RPMI7951 (cell line): ENCODE measurements at regions not wholly inside any gene's neighbourhood (a gene's known extent, or its start where the extent isn't known, plus 50 kb on each side); places are given as distances from the start of the nearest gene placed in this dataset.
"Not testable (repeated sequence)": the region's sequence is repeated elsewhere in the genome, so short reads cannot be mapped to it uniquely, and the experiment has no call there.

ENCODE experiments used
- DNase-seq: peaks from one replicate; pipeline ENCODE4 v3.0.0-alpha.2; 2012; ENCODE audit warnings: low read depth

DNA sequence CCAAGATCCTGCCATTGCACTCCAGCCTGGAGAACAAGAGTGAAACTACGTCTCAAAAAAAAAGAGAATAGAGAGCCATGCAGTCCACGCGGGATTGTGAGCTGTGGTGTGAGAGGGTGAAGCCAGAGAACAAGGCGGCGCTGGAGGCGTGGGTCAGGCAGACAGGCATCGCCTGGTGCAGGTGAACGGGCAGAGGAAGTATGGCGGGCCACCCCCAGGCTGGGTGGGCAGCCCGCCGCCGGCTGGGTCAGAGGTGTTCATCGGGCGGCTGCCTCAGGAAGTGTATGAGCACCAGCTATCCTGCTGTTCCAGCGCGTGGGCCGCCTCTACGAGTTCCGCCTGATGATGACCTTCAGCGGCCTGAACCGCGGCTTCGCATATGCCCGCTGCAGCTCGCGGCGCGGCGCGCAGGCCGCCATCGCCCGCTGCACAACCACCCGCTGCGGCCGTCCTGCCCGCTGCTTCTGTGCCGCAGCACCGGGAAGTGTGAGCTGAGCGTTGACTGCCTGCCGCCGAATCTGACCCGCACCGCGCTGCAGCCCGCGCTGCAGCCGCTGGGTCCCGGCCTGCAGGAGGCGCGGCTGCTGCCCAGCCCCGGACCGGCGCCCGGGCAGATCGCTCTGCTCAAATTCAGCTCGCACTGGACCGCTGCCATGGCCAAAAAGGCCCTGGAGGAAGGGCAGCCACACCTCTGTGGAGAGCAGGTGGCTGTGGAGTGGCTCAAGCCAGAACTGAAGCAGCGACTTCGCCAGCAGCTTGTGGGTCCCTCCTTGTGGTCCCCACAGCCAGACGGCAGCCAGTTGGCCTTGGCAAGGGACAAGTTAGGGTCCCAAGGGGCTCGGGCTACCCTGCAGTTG, 95.5 kb upstream of the PLEKHM1 start:
- DNase-seq: peak; percentile 23

DNA sequence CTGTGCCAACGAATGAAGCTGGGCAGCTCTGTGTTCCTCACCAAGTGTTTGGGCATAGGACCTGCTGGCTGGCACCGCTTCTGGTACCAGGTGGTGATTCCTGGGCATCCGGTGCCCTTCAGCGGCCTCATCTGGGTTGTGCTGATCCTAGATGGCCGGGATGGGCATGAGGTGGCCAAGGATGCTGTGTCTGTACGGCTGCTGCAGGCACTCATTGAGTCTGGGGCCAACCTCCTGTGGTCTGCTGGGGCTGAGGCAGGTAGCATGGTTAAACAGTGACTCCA, 96.1 kb upstream of the PLEKHM1 start:
- not testable (repeated sequence) for DNase-seq

DNA sequence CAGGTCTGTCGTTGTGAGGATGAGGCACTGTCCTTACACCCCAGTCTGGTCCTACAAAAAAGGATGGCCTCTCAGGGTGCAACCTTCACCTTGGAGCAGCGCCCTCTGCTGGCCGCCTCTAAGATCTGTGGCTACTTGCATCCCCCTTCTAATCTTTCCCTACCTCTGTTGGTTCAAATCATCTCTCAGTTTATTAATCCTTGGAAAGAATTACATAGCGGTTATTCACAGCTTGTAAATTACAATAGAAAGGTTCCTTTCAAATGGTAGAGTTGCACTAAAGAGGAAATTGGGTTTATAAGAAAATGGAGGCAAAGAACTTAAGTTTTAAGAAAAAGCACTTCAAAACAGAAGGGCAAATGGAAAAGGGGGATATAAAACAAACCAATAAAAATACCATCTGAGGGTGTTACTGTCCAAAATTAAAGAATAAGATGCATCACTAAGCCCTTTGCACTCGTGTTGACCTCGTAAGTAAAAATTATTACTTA, 102.0 kb upstream of the PLEKHM1 start:
- DNase-seq: peak; percentile 47

DNA sequence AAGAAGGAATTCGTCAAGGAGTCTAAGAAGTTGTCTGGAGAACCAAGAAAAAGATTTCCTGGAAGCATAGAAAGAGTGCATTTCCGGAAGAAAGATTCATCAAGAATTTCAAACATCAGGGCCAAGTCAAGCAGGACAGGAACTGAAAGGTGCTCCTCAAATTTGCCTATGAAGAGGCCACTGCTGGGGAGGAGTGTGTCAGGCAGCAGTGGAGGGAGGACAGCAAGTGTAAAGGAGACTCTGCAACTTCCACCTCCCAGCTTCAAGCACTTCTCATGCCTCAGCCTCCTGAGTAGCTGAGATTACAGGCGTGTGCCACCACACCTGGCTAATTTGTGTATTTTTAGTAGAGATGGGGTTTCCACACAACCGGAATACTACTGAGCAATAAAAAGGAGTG, 105.8 kb upstream of the PLEKHM1 start:
- DNase-seq: not testable (repeated sequence)

DNA sequence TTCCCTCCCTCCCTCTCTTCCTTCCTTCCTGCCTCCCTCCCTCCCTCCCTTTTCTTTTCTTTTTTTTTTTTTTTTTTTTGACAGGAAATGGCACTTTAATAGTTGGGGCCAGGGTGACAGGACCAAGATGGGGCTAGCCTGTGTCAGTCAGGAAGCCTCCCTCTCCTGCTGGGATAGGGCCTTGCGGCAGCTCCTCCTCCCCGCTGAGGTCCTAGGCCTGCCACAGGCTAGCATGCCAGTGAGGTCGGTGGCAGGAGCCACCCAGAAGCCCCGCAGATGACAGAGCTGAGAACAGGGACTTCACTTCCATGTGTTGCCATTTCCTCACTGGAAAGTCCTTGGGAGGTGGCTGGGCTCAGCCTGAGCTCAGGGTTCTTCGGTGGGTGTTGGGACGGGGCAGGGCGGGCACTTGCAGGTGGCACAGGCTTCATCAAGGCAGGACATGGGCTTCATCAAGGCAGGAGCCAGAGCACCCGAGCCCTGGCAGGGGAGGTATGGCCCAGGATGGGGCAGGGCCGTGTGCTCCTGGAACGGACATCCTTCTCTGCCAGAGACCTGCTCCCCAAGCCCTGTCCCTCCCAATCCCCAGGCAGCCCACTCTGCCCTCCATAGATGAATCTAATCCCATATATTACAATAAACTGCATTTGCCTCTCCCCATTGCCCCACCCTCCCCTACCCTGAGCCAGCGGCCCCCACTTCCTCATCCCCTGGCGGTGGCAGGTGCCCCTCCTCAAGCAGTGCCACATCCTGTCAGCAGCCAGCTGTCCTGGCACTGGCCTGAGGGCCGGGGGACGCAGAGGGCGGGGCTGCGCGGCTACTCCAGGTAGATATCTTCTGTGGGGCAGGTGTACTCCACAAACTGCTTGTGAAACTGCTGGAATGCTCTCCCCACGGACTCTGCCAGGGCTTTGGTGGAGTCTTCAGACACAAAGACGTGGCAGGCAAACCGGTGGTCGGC, 109.8 kb upstream of the PLEKHM1 start:
- peak; percentile 7 for DNase-seq

DNA sequence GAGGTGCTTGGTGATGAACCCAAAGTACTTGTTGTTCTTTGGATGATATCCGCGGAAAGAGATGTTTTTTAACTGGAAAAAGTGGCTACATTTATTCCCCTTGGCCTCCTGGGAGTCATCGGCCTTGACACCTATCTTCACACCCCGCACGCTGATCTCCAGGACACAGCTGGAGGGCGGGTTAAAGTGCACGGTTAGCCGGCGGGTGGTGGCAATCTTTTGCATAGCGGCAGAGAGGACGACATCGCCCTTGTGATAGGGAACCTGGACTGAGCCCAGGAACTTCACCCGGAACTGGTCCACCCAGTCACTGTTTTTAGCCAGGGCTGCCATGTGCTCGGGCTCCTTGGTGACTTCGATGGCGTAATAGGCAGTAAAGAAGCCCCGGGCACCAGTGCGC, 110.5 kb upstream of the PLEKHM1 start:
- not testable (repeated sequence) for DNase-seq

DNA sequence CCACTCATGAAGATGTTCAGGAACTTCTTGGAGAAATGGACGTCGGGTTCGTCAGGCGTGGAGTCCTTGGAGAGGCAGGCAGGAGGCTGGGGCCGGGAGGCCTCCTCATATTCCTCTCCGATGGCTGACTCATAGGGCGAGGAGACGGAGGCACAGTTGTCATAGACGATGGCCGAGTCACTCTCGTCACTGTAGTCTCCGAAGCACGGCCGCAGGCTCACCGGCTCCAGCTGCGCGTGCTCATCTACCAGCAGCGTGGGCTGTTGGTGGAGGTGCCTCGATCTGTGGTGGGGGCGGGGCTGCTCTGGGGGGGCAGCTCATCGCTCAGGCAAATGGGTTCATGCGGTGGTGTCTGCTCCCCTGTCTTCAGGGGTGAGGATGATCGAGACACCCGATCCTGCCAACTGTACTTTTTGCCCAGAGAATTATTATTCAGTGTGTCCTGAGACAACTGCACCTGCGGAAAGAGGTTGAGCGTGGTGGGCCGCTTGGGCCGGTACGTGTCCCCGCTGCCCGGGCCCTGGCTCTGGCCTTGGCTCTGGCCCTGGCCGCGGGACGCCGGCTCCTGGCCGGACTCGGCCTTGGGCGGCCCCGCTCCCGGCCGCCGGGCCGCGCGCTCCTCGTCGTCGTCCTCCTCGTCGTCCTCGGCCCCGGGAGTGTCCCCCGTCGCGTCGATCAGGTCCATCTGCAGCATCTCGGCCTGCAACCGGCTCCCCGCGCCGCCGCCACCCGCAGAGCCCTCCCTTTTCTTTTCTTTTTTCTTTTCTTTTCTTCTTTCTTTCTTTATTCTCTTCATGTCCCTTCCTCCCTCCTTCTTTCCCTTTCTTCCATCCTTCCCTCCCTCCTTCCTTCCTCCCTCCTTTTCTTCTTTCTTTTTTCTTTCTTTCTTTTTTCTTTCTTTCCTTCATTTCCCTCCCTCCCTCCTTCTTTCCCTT, 111.4 kb upstream of the PLEKHM1 start:
- not testable (repeated sequence) for DNase-seq

DNA sequence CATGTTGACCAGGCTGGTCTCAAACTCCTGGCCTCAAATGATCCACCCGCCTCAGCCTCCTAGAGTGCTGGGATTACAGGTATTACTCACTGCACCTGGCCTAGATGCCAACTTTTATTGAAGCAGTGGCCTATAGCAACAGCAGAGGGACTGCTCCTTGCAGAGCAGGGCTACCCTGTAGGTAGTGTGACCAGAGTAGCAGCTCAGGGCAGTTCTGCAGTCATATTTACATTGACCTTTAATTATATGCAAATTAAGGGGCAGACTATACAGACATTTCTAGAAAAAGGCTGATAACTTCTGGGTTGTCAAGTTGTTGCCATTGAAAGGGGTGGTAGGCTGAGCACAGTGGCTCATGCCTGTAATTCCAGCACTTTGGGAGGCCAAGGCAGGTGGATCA, 115.2 kb upstream of the PLEKHM1 start:
- not testable (repeated sequence) for DNase-seq

DNA sequence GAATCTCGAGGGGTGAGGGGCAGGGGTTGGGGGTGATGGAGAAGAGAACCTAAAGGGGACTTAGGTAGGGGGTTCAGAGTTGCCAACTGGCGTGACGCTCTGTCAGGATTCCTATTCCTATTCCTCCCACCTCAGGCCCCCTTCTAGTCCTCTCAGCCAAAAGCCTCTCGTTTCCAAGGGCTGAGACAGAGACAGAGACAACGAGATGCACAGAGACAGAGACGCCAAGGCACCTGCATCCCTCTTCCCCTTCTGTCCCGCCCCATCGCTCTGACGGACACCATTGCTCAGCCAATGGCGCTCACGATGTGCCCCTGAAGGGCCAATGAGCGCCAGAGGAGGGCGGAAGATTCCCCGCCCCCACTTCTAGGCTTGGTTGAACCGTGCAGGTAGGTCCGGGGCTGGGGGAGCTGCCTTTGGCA, 129.5 kb upstream of the PLEKHM1 start:
- DNase-seq: not testable (repeated sequence)

DNA sequence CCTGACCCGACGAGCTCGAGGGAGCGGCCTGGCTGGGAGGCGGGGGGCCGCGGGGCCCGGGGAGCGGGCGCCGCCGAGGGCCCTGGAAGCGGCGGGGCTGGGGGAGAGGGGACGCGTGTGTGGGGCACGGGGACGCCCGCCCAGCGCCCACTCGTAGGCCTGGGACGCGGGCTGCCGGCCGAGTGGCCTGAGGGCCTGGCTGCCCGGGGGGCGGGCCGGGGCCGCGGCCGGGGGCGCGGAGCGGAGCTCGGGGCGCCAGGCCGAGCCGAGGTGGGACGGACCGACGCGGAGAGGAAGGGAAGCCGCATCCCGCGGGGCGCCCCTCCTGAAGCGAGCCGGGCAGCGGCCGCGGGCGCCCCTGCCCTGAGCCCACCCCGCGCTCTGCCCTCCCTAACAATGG, 129.9 kb upstream of the PLEKHM1 start:
- not testable (repeated sequence) for DNase-seq

DNA sequence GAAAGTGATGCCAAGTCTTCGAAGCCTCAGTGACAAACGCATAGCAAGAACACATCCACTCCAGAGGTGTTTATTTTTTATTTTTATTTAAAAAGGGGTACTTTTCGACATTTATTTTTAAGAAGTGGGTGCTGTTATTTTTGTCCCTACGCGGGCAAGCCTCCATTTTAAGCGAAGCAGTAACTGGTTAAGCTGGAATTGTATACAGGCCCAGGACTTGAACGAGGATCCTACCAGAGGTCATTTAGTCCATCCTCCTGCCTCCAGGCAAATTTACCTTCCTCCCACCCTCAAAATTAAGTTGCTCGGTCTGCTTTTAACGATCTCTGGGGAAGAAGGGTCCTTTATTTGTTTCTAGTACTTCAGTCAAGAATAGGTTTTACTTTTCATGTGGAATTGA, 130.6 kb upstream of the PLEKHM1 start:
- DNase-seq: not testable (repeated sequence)

DNA sequence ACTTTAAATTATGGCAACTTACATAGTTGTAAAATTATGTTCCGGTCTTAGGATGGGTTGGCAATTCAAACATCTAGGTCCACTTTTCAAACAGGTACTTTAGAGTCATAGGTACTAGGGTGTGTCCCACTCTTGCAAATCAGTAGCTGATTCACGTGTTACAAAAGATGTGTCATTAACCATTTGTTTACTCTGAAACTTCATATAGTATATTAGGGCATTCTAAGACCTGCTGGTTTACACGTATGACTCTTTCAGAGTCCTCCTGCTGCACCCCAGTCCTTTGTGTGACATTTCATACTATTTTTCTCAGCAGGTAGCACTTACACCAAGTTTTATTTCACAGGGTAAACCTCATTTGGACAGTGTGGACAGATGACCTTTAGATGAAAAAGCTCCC, 131.8 kb upstream of the PLEKHM1 start:
- not testable (repeated sequence) for DNase-seq

DNA sequence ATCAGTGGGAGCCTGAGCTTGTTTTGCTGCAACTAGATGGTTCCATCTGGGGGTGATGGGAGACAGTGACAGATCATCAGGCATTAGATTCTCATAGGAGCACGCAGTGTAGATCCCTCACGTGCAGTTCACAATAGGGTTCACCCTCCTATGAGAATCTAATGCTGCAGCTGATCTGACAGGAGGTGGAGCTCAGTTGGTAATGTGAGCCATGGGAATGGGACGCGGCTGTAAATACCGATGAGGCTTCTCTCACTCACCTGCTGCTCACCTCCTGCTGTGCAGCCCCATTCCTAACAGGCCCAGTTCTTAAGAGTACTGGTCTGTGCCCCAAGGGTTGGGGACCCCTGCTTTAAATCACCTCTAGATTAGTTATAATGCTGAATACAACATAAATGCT, 137.5 kb upstream of the PLEKHM1 start:
- no peak for DNase-seq

DNA sequence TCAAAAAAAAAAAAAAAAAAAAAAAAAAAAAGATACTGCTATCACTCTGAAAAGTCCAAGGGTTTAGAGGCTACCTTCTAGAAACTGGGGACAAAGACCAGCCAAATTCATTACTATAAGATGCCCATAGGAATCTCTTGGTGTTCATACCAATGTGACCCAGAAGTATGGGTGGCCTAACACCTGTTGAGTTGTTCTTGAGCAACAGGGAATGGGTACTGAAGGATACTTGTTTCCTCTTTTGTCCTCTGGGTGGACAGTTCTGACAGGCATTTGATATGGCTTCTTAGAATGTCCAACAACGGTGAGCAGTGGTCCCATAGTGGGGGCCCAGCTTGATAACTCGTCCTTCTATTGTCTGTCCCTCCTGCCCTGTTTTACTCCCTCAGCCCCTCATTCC, 141.4 kb upstream of the PLEKHM1 start:
- no peak for DNase-seq

DNA sequence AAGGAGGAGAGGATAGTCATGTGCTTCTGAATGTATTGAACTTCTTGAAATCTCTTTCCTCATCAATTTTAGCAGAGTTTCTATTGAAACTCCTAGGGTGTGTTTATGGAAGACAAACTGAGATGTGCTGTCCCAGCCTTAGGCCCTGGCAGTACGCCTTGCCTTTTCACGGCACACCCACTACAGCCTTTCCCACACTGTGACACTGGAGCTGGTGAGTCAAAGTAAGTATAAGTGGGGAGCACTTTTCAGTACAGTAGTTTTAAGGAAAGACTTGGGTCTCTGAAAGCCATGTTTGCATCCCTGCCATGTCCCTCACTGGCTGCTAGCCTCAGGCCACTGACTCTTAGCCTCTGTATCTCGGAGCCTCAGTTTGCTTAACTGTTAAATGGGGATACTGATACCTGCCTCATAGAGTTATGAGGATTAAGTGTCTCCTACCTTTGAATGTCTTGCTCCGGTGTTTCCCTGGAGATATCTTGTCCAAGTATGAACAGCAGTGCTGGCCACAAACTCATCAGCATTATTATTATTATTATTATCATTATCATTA, 144.7 kb upstream of the CRHR1 start:
- no peak for DNase-seq

DNA sequence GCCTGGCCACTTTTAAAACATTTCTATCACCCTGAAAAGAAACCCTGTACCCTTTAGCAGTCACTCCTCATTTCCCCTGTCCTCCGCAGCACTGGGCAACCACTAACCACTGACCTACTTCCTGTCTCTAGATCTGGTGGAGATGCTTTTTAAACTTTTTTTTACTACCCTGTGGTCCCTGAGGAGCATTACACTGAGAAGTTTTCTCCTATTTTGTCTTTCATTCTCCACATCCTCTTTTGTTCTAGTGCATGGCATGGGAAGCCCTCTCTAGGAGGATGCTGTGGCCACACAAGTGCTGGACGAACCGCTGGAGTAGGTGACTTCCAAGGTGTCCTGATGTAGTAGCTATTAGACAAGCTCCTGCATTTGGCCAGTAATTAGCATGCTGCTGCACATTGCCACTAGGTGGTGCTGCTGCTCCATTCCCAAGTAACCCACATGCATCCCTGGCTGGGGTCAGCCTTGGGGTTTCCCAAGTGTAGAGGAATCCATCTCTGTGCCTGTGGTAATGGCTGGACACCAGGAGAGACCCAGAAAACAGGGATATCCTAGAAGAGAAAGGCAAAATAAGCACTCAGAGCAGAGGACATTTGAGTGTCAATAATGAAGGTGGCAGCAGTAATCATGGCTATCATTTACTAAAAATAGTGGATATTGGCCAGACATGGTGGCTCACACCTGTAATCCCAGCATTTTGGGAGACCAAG, 143.8 kb upstream of the CRHR1 start:
- DNase-seq: peak; percentile 57

DNA sequence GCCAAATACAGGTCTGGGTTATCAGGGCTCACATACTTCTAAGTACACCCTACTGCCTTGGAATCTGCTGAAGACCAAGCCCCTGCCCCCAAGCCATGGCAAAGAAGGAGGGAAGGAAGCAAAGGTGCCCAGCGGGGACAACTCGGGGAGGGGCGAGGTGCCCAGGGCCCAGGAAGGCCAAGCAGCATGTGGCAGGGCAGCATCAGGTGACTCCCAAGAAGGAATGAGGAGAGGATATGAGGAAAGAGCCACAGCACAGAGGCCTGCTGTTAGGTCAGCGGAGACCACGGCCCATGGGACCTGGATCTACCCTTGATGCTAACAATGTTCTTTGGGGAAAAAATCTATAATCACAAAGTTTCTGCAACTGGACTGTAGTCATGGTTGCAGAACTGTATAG, 142.6 kb upstream of the CRHR1 start:
- no peak for DNase-seq

DNA sequence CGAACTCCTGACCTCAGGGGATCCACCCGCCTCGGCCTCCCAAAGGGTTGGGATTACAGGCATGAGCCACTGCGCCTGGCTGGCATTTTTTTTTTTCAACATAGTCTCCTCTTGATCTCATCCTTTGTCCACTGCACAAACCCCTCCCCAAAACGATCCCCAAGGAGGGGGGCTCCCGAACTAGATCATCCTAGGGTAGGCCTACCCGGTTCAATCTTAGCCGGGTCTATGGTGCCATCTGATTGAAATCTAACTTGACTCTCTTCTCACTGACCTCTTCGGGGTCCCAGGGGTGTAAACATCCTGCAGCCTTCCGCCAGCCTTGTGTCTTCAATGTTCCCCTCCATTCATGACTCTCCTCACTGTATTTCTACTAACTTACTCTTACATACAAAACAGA, 140.5 kb upstream of the CRHR1 start:
- no peak for DNase-seq

DNA sequence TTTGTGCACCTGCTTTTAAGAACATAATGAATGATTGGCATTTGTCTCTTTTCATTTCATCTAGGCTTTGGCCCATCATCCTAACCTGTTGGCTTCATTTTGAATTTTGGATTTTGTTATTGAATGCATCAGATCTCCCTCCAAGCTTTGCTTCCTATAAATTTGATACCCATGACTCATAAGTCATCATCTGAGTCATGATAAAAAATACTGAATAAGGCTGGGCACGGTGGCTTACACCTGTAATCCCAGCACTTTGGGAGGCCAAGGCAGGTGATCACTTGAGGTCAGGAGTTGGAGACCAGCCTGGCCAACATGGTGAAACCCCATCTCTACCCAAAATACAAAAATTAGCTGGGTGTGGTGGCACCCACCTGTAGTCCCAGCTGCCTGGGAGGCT, 139.5 kb upstream of the CRHR1 start:
- not testable (repeated sequence) for DNase-seq

DNA sequence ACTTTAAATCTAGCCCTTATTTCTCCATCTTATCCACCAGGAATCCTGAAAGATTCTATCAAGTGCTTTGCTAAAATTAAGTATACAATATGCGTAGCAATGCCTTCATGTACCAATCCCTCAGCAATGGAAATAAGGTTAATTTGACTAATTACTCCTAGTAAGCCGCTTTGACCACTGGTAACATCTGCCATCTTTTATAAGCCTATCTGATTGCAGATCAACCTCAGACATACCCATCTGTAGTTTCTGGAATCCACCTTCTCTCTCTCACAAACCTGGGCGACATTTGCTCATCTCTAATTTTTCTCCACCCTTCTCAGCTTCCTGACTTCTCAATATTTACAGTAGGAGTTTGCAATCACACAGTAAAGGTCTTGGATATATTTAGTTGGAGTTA, 138.8 kb upstream of the CRHR1 start:
- no peak for DNase-seq
